Glutamatergic neuron (in vitro differentiated cells): ENCODE measurements at regions not wholly inside any gene's neighbourhood (a gene's known extent, or its start where the extent isn't known, plus 50 kb on each side); places are given as distances from the start of the nearest gene placed in this dataset.

Experiments
- DNase-seq: peaks from one replicate; pipeline ENCODE4 v3.0.0; 2022
- H3K27ac Mint-ChIP-seq: one replicate; pipeline ENCODE4 v1.8.0; 2020; ENCODE audit warnings: mild to moderate bottlenecking, mixed read lengths, inconsistent platforms; ENCODE audit not compliant: unreplicated experiment
- H3K27me3 Mint-ChIP-seq: one replicate; pipeline ENCODE4 v1.8.0; 2020; ENCODE audit warnings: mild to moderate bottlenecking, moderate library complexity, mixed read lengths, inconsistent platforms; ENCODE audit not compliant: unreplicated experiment
- H3K36me3 Mint-ChIP-seq: one replicate; pipeline ENCODE4 v1.8.0; 2020; ENCODE audit warnings: mild to moderate bottlenecking, mixed read lengths, inconsistent platforms; ENCODE audit not compliant: unreplicated experiment
- H3K4me1 Mint-ChIP-seq: one replicate; pipeline ENCODE4 v1.8.0; 2020; ENCODE audit warnings: mild to moderate bottlenecking, low read depth, mixed read lengths, inconsistent platforms; ENCODE audit not compliant: unreplicated experiment
- H3K4me3 Mint-ChIP-seq: one replicate; pipeline ENCODE4 v1.8.0; 2020; ENCODE audit warnings: mild to moderate bottlenecking, mixed read lengths, inconsistent platforms; ENCODE audit not compliant: unreplicated experiment
- H3K9me3 Mint-ChIP-seq: one replicate; pipeline ENCODE4 v1.8.0; 2020; ENCODE audit warnings: mild to moderate bottlenecking, moderate library complexity, mixed read lengths, inconsistent platforms; ENCODE audit not compliant: unreplicated experiment
- CTCF ChIP-seq: fragments of 200-600 bp; sonication (generic); IDR thresholded peaks from one replicate; pipeline ENCODE4 v1.5.0; 2021; ENCODE audit not compliant: partially characterized antibody, unreplicated experiment

GRCh38 chr22:47355776-47356510, 593.5 kb downstream of the TBC1D22A start:
- Mint-ChIP-seq H3K9me3 (peaks cover 22% of the 10 kb centered on the region), H3K27me3 (peaks cover 4% of the 10 kb centered on the region), H3K4me1 (no peaks in the 10 kb centered on the region), H3K4me3 (no peak overlapping the region), H3K36me3 (peaks cover 10% of the 10 kb centered on the region), H3K27ac (no peak overlapping the region)
- no peak for DNase-seq
- TF ChIP-seq CTCF = no peak

GRCh38 chr22:47355388-47355725, 592.9 kb downstream of the TBC1D22A start:
- Mint-ChIP-seq H3K4me3 (no peak overlapping the region), H3K4me1 (no peaks in the 10 kb centered on the region), H3K36me3 (peaks cover 10% of the 10 kb centered on the region), H3K27me3 (peaks cover 4% of the 10 kb centered on the region), H3K9me3 (peaks cover 17% of the 10 kb centered on the region), H3K27ac (no peak overlapping the region)
- no peak for DNase-seq
- TF ChIP-seq CTCF = no peak

GRCh38 chr22:47354668-47355387, 592.4 kb downstream of the TBC1D22A start:
- Mint-ChIP-seq H3K4me3 (no peak overlapping the region), H3K9me3 (peaks cover 21% of the 10 kb centered on the region), H3K27ac (no peak overlapping the region), H3K36me3 (peaks cover 10% of the 10 kb centered on the region), H3K27me3 (peaks cover 4% of the 10 kb centered on the region), H3K4me1 (no peaks in the 10 kb centered on the region)
- no peak for TF ChIP-seq CTCF
- DNase-seq = no peak

- TF ChIP-seq CTCF = no peak
- DNase-seq = no peak
- Mint-ChIP-seq H3K4me3 (no peak overlapping the region), H3K4me1 (no peaks in the 10 kb centered on the region), H3K27ac (no peak overlapping the region), H3K36me3 (peaks cover 6% of the 10 kb centered on the region), H3K27me3 (peaks cover 4% of the 10 kb centered on the region), H3K9me3 (peaks cover 27% of the 10 kb centered on the region)
These were observed 590.7 kb downstream of the TBC1D22A start for GRCh38 chr22:47352920-47353700.
